SK-N-SH (cell line): ENCODE measurements at regions not wholly inside any gene's neighbourhood (a gene's known extent, or its start where the extent isn't known, plus 50 kb on each side); places are given as distances from the start of the nearest gene placed in this dataset.

ENCODE experiments used
- CTCF ChIA-PET: fragments of 300-600, 350-600 bp; formaldehyde crosslinking; extraction: SDS; loops from one replicate; lab custom pipeline; 2021; lab: Yijun Ruan, JAX
- POLR2A ChIA-PET: fragments of 350-600 bp; sonication (Branson Sonifier 250); formaldehyde crosslinking; extraction: SDS; loops from one replicate; lab custom pipeline; 2020; ENCODE audit warnings: antibody characterized with exemption, inconsistent platforms; lab: Yijun Ruan, JAX
- DNase-seq: peaks from one replicate; pipeline ENCODE4 v3.0.0; 2012
- H2AFZ ChIP-seq: fragments of 200-600 bp; sonication (generic); 2 replicates; pipeline ENCODE4 v1.8.1; 2016; ENCODE audit warnings: antibody characterized with exemption, mild to moderate bottlenecking, low read depth
- H3F3A ChIP-seq: fragments of 200-600 bp; sonication (generic); replicated peaks from 2 replicates; pipeline ENCODE3; 2016; ENCODE audit warnings: antibody characterized with exemption, mild to moderate bottlenecking; ENCODE audit not compliant: insufficient read depth
- H3K27ac ChIP-seq, 2 experiments: fragments of 200-500 bp in 1 of 2; fragments of 200-600 bp in 1 of 2; sonication (Bioruptor generic) in 1 of 2; sonication (generic), shearing (Covaris generic) in 1 of 2; 2 replicates each; pipeline versions ENCODE4 v1.5.1 to v1.6.1; 2014 to 2016; ENCODE audit warnings: low read depth in 2 of 2, inconsistent platforms in 1 of 2, low read length in 1 of 2, mild to moderate bottlenecking in 1 of 2, mixed read lengths in 1 of 2
- H3K27me3 ChIP-seq: fragments of 200-600 bp; sonication (generic), shearing (Covaris generic); 2 replicates; pipeline ENCODE4 v1.6.1; 2016; ENCODE audit warnings: mixed run types; ENCODE audit not compliant: insufficient read depth
- H3K36me3 ChIP-seq, 2 experiments: fragments of 200-500 bp in 1 of 2; fragments of 200-600 bp in 1 of 2; sonication (Bioruptor generic) in 1 of 2; sonication (generic) in 1 of 2; replicated peaks in 1 of 2; 2 replicates each; pipeline versions ENCODE3 to v1.5.1; 2014 to 2016; ENCODE audit warnings: low read length in 1 of 2, mild to moderate bottlenecking in 1 of 2; ENCODE audit not compliant: insufficient read depth in 2 of 2, control insufficient read depth in 1 of 2
- H3K4me1 ChIP-seq, 2 experiments: fragments of 200-500 bp in 1 of 2; fragments of 200-600 bp in 1 of 2; sonication (Bioruptor generic) in 1 of 2; sonication (generic), shearing (Covaris generic) in 1 of 2; 2 replicates each; pipeline versions ENCODE4 v1.5.1 to v1.6.1; 2014 to 2016; ENCODE audit warnings: low read depth in 1 of 2, low read length in 1 of 2, mixed run types in 1 of 2; ENCODE audit not compliant: insufficient read depth in 2 of 2, control insufficient read depth in 1 of 2
- H3K4me2 ChIP-seq: fragments of 200-600 bp; sonication (generic), shearing (Covaris generic); 2 replicates; pipeline ENCODE4 v1.6.1; 2017; ENCODE audit warnings: mixed run types
- H3K4me3 ChIP-seq, 2 experiments: fragments of 200-500 bp in 1 of 2; fragments of 200-600 bp in 1 of 2; sonication (Bioruptor generic) in 1 of 2; sonication (generic), shearing (Covaris generic) in 1 of 2; 2 replicates each; pipeline versions ENCODE4 v1.5.1 to v1.8.1; 2014 to 2016; ENCODE audit warnings: low read depth in 2 of 2, inconsistent platforms in 1 of 2, low read length in 1 of 2, mild to moderate bottlenecking in 1 of 2, mixed read lengths in 1 of 2, moderate library complexity in 1 of 2
- H3K79me2 ChIP-seq: fragments of 200-600 bp; sonication (generic); 2 replicates; pipeline ENCODE4 v1.8.1; 2017; ENCODE audit warnings: mild to moderate bottlenecking; ENCODE audit not compliant: insufficient read depth
- H3K9ac ChIP-seq: fragments of 200-600 bp; sonication (generic); 2 replicates; pipeline ENCODE4 v1.6.1; 2017; ENCODE audit warnings: mixed run types
- H3K9me2 ChIP-seq: fragments of 200-600 bp; sonication (generic); 2 replicates; pipeline ENCODE4 v1.6.1; 2017; ENCODE audit warnings: mixed run types
- H3K9me3 ChIP-seq: fragments of 200-600 bp; sonication (generic); 2 replicates; pipeline ENCODE4 v1.6.1; 2017; ENCODE audit warnings: mixed run types, mild to moderate bottlenecking, moderate library complexity
- H4K20me1 ChIP-seq: fragments of 200-600 bp; sonication (generic); 2 replicates; pipeline ENCODE4 v1.6.1; 2017; ENCODE audit warnings: mild to moderate bottlenecking, mixed run types; ENCODE audit not compliant: insufficient read depth
- CHD2 ChIP-seq: fragments of 150-350 bp; IDR thresholded peaks from 2 replicates; pipeline ENCODE4 v1.6.1; 2018; ENCODE audit warnings: low read length; ENCODE audit not compliant: partially characterized antibody
- ELF1 ChIP-seq: IDR thresholded peaks from 2 replicates; pipeline ENCODE4 v1.4.0; 2012
- GABPA ChIP-seq: IDR thresholded peaks from 2 replicates; pipeline ENCODE4 v1.4.0; 2012; ENCODE audit warnings: low read depth, mild to moderate bottlenecking
- GATA2 ChIP-seq: sonication (generic); formaldehyde crosslinking; IDR thresholded peaks from 2 replicates; pipeline ENCODE4 v1.5.0; 2020; ENCODE audit warnings: mild to moderate bottlenecking, missing genetic modification reagents
- JUND ChIP-seq: IDR thresholded peaks from 2 replicates; pipeline ENCODE4 v1.4.0; 2012
- MEF2A ChIP-seq: IDR thresholded peaks from 2 replicates; pipeline ENCODE4 v1.4.0; 2012; ENCODE audit warnings: low read depth, borderline replicate concordance
- NFIC ChIP-seq: IDR thresholded peaks from 2 replicates; pipeline ENCODE4 v1.4.0; 2012; ENCODE audit warnings: borderline replicate concordance
- NRF1 ChIP-seq: IDR thresholded peaks from 2 replicates; pipeline ENCODE4 v1.6.1; 2012; ENCODE audit warnings: low read depth, mild to moderate bottlenecking, low read length
- RCOR1 ChIP-seq: fragments of 150-350 bp; IDR thresholded peaks from 2 replicates; pipeline ENCODE4 v1.6.1; 2017; ENCODE audit warnings: antibody characterized with exemption, low read length
- RXRA ChIP-seq: IDR thresholded peaks from 2 replicates; pipeline ENCODE4 v1.4.0; 2012; ENCODE audit warnings: low read depth, mild to moderate bottlenecking, borderline replicate concordance
- TEAD4 ChIP-seq: IDR thresholded peaks from 2 replicates; pipeline ENCODE4 v1.4.0; 2012; ENCODE audit warnings: mild to moderate bottlenecking, borderline replicate concordance; ENCODE audit not compliant: insufficient read depth
- YY1 ChIP-seq: IDR thresholded peaks from 2 replicates; pipeline ENCODE4 v1.4.0; 2012; ENCODE audit warnings: low read depth, mild to moderate bottlenecking
- WGBS: methylation state at CpG from one replicate; pipeline ENCODE4 v1.1.6; 2017; ENCODE audit warnings: low lambda C conversion rate; 5-methylcytosine and 5-hydroxymethylcytosine counted together
- TF ChIP-seq, protein P1 (sequence below): fragments of 200-600 bp; sonication (generic); IDR thresholded peaks from 2 replicates; pipeline ENCODE4 v1.6.1; 2017; ENCODE audit warnings: antibody characterized with exemption, mild to moderate bottlenecking, moderate library complexity
- TF ChIP-seq, protein P2 (sequence below): IDR thresholded peaks from 2 replicates; pipeline ENCODE4 v1.6.1; 2012; ENCODE audit warnings: mild to moderate bottlenecking, low read depth, low read length, moderate library complexity
- TF ChIP-seq, protein P3 (sequence below): IDR thresholded peaks from 2 replicates; pipeline ENCODE4 v1.4.0; 2012; ENCODE audit warnings: low read depth
- TF ChIP-seq, protein P4 (sequence below): IDR thresholded peaks from 2 replicates; pipeline ENCODE4; 2012

DNA sequence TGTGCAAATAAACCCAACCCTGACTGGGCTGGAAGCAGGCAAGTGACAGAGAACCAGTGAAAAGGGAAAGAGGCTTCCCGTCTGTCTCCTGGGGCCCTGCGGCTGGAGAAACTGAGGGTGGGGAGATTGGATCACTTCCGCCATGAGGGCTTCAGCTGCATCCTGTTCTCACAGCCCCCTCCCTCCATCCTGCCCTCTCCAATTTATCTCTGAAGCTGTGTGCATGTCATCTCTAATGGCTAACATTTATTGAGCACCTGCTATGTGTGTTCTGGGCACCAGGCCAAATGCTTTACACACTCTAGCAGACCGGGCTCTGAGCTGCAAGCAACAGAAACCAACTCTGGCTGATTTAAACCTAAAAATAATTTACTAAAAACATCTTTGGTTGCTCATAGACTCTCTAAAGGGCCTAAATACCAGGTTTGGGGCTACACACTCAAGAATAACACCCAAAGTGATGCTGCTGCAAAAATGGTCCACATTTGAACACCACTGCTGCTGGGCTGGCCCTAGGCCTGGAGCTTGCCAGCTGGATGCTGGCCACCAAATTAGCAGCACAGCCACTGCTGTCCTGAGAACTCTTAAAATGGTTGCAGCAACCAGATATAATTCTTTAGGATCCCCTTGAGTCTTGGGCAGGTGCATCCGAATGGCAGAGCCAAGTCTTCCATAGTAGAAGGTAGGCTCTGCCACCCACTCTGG, 123.6 kb upstream of the LRFN2 start:
- H3K79me2 ChIP-seq = no peaks in the 10 kb centered on the region
- H4K20me1 ChIP-seq = no peaks in the 10 kb centered on the region
- TF ChIP-seq, protein P1, sequence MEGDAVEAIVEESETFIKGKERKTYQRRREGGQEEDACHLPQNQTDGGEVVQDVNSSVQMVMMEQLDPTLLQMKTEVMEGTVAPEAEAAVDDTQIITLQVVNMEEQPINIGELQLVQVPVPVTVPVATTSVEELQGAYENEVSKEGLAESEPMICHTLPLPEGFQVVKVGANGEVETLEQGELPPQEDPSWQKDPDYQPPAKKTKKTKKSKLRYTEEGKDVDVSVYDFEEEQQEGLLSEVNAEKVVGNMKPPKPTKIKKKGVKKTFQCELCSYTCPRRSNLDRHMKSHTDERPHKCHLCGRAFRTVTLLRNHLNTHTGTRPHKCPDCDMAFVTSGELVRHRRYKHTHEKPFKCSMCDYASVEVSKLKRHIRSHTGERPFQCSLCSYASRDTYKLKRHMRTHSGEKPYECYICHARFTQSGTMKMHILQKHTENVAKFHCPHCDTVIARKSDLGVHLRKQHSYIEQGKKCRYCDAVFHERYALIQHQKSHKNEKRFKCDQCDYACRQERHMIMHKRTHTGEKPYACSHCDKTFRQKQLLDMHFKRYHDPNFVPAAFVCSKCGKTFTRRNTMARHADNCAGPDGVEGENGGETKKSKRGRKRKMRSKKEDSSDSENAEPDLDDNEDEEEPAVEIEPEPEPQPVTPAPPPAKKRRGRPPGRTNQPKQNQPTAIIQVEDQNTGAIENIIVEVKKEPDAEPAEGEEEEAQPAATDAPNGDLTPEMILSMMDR = no peak
- peak; percentile 17; the same call in 1 of the 2 replicates for TF ChIP-seq NFIC
- peak; percentile 54; the same call in 1 of the 2 replicates for TF ChIP-seq RCOR1
- peak; percentile 25; the same call in 1 of the 2 replicates for TF ChIP-seq GATA2 (CRISPR knock-in tag)
- TF ChIP-seq, all 33 proteins: peak for 3
- Histone ChIP-seq H3K4me1 (peaks cover 0 to 38% of the 10 kb centered on the region in 2 experiments; a peak in 2 of 4 replicates), H3K9me3 (no peaks in the 10 kb centered on the region), H2AFZ (no peak overlapping the region), H3K4me3 (no peak overlapping the region), H3K27ac (peak overlapping the region in 1 of 2 experiments; percentile 85; a peak in 2 of 4 replicates), H3K36me3 (no peaks in the 10 kb centered on the region), H3K9ac (no peak overlapping the region), H3F3A (no peaks in the 10 kb centered on the region), H3K27me3 (peaks cover 8% of the 10 kb centered on the region; the same call in 1 of the 2 replicates), H3K4me2 (no peak overlapping the region), H3K9me2 (no peaks in the 10 kb centered on the region)
- ChIA-PET CTCF (interaction anchor here (0.6 to 1.5 kb wide), 4 partner anchors 9 to 317 kb away, joined by 3 to 4 read pairs (median 4); partner anchors contain the start of gene LRFN2), POLR2A (no interaction called here)
- no peak for DNase-seq
- WGBS = 42% methylated on average over 5 of the region's 5 CpGs

DNA sequence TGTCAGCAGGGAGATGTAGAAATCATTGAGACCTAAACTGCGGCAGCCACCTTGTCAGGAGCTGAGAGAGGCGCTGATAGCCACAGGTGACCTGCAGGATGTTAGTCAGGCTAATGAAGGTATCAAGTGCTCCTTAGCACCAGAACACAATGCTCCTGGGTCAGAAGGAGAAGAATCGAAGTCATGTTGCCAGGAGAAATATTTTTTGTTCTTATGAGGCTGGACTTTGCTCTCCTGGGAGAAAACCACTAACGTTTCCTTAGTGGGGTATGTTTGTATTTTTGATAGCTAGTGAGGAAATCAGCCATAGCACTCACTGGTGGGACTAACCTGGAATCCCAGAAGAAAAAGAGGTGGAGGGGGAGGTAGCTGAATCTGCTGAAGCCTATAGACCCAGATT, 120.9 kb upstream of the LRFN2 start:
- POLR2A ChIA-PET = no interaction called here
- CTCF ChIA-PET = interaction anchor here (0.7 to 1.1 kb wide), 2 partner anchors 10 to 17 kb away, joined by 3 read pairs; no protein-coding TSS in a partner anchor

More for the DNA sequence above, 120.9 kb upstream of the LRFN2 start:
- DNase-seq = no peak
- Histone ChIP-seq H3F3A (no peaks in the 10 kb centered on the region), H3K27ac (no peak overlapping the region), H3K36me3 (no peaks in the 10 kb centered on the region), H3K9me3 (no peaks in the 10 kb centered on the region), H3K4me2 (no peak overlapping the region), H3K27me3 (peaks cover 8% of the 10 kb centered on the region; the same call in 1 of the 2 replicates), H3K9ac (no peak overlapping the region), H4K20me1 (no peaks in the 10 kb centered on the region), H3K4me1 (peaks cover 0 to 28% of the 10 kb centered on the region in 2 experiments; a peak in 2 of 4 replicates), H3K4me3 (no peak overlapping the region), H3K9me2 (no peaks in the 10 kb centered on the region), H2AFZ (no peak overlapping the region), H3K79me2 (no peaks in the 10 kb centered on the region)
- 48% methylated on average over 4 of the region's 4 CpGs for WGBS
- no peak for TF ChIP-seq JUND
- TF ChIP-seq, protein P2, sequence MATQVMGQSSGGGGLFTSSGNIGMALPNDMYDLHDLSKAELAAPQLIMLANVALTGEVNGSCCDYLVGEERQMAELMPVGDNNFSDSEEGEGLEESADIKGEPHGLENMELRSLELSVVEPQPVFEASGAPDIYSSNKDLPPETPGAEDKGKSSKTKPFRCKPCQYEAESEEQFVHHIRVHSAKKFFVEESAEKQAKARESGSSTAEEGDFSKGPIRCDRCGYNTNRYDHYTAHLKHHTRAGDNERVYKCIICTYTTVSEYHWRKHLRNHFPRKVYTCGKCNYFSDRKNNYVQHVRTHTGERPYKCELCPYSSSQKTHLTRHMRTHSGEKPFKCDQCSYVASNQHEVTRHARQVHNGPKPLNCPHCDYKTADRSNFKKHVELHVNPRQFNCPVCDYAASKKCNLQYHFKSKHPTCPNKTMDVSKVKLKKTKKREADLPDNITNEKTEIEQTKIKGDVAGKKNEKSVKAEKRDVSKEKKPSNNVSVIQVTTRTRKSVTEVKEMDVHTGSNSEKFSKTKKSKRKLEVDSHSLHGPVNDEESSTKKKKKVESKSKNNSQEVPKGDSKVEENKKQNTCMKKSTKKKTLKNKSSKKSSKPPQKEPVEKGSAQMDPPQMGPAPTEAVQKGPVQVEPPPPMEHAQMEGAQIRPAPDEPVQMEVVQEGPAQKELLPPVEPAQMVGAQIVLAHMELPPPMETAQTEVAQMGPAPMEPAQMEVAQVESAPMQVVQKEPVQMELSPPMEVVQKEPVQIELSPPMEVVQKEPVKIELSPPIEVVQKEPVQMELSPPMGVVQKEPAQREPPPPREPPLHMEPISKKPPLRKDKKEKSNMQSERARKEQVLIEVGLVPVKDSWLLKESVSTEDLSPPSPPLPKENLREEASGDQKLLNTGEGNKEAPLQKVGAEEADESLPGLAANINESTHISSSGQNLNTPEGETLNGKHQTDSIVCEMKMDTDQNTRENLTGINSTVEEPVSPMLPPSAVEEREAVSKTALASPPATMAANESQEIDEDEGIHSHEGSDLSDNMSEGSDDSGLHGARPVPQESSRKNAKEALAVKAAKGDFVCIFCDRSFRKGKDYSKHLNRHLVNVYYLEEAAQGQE = no peak
- TF ChIP-seq, protein P3, sequence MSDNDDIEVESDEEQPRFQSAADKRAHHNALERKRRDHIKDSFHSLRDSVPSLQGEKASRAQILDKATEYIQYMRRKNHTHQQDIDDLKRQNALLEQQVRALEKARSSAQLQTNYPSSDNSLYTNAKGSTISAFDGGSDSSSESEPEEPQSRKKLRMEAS = no peak
- no peak for TF ChIP-seq NRF1
- TF ChIP-seq CHD2 = no peak
- no peak for TF ChIP-seq ELF1
- no peak for TF ChIP-seq TEAD4
- TF ChIP-seq, protein P1 = no peak
- no peak for TF ChIP-seq MEF2A
- TF ChIP-seq YY1 = no peak
- TF ChIP-seq RXRA = no peak
- TF ChIP-seq GABPA = no peak
- TF ChIP-seq, protein P4, sequence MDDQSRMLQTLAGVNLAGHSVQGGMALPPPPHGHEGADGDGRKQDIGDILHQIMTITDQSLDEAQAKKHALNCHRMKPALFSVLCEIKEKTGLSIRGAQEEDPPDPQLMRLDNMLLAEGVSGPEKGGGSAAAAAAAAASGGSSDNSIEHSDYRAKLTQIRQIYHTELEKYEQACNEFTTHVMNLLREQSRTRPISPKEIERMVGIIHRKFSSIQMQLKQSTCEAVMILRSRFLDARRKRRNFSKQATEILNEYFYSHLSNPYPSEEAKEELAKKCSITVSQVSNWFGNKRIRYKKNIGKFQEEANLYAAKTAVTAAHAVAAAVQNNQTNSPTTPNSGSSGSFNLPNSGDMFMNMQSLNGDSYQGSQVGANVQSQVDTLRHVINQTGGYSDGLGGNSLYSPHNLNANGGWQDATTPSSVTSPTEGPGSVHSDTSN = no peak
